Heart right ventricle (tissue), 16 donors: ENCODE measurements at regions not wholly inside any gene's neighbourhood (a gene's known extent, or its start where the extent isn't known, plus 50 kb on each side); places are given as distances from the start of the nearest gene placed in this dataset.
A peak's percentile ranks its signal among the peaks of the same experiment; 100 is the strongest.

Experiments used
- ATAC-seq, 8 donors: fragments of 200-7000 bp; cut with Tn5 transposase; one replicate each; pipeline ENCODE4 v1.9.1; 2020; ENCODE audit warnings: mild to moderate bottlenecking in 8 of 8, moderate library complexity in 8 of 8, moderate number of reproducible peaks in 1 of 8
- DNase-seq, 2 donors: peaks; one replicate each; pipeline ENCODE4 v3.0.0-alpha.2; 2020
- H3K27ac ChIP-seq, 10 donors: fragments of 200-600 bp; sonication (generic) in 2 of 10; one replicate each; pipeline versions ENCODE4 v1.5.0 to v1.8.0; 2020 to 2022; ENCODE audit warnings: mild to moderate bottlenecking in 3 of 10
- H3K27me3 ChIP-seq, 7 donors: fragments of 200-600 bp; one replicate each; pipeline ENCODE4 v1.8.0; 2021 to 2022; ENCODE audit warnings: mild to moderate bottlenecking in 2 of 7
- H3K36me3 ChIP-seq, 9 donors: fragments of 200-600 bp; sonication (generic) in 1 of 9; one replicate each; pipeline versions ENCODE4 v1.5.0 to v1.8.0; 2020 to 2022; ENCODE audit warnings: mild to moderate bottlenecking in 2 of 9
- H3K4me1 ChIP-seq, 9 donors: fragments of 200-600 bp; sonication (generic) in 1 of 9; one replicate each; pipeline versions ENCODE4 v1.5.0 to v1.8.0; 2020 to 2022; ENCODE audit warnings: mild to moderate bottlenecking in 4 of 9
- H3K4me3 ChIP-seq, 10 donors: fragments of 200-600 bp; sonication (generic) in 2 of 10; one replicate each; pipeline versions ENCODE4 v1.5.0 to v1.8.0; 2020 to 2022; ENCODE audit warnings: mild to moderate bottlenecking in 7 of 10, moderate library complexity in 2 of 10
- H3K9me3 ChIP-seq, 11 donors: fragments of 200-600 bp in 10 of 11; sonication (generic) in 2 of 11; one replicate each; pipeline versions ENCODE4 v1.5.0 to v1.8.0; 2013 to 2022; ENCODE audit warnings: mild to moderate bottlenecking in 2 of 11, control low read depth in 1 of 11, moderate library complexity in 1 of 11
- CTCF ChIP-seq, 9 donors: fragments of 200-600 bp; sonication (generic) in 2 of 9; IDR thresholded peaks; one replicate each; pipeline versions ENCODE4 v1.5.0 to v1.8.0; 2021 to 2022; ENCODE audit warnings: antibody characterized with exemption in 9 of 9, mild to moderate bottlenecking in 5 of 9, moderate library complexity in 1 of 9
- WGBS, 2 donors: extraction: QIAGEN DNeasy Blood & Tissue Kit; methylation state at CpG; one replicate each; pipeline ENCODE4 v1.1.7; 2013; ENCODE audit warnings: inconsistent platforms in 1 of 2; 5-methylcytosine and 5-hydroxymethylcytosine counted together
- intact Hi-C, 10 donors: fragments of 100-400 bp; cut with DNase I; formaldehyde crosslinking; loops; one replicate each; pipeline versions ENCODE4 v1.11.1 to v1.14.2; 2022
- donor health status: Arrhythmogenic right ventricular cardiomyopathy.
- donor health status: ischemic (EF 13 %, LVEDD 7.1; RV severe dilation, severe dysfunction).
- donor health status: healthy with polysubstance abuse.
- donor health status: DM: no; HTN: yes; CAD: no.
- donor health status: DM: no; HTN: no; CAD: no.
- donor health status: ischemic (EF 25% LVEDD 6.9; RV normal size, moderate dysfunction).
- donor health status: ischemic (EF 25% LVEDD 5.7; RV mildly dilated, moderate dysfunction).
- donor health status: healthy.
- donor health status: DM: yes; HTN: yes; CAD: no.
- donor health status: Ischemic cardiomyopathy.
- donor health status: ischemic (EF 35%, LVEDD 5.7; RV mildly dilated, moderate dysfunction).
- donor health status: nonischemic (EF 11% LVEDD 7.7; RV severe dilation, severe dysfunction).
- donor health status: DM: yes; HTN: yes; CAD: no.
- donor health status: PGD.
- donor health status: ischemic (EF 29% LVEDD 5.4; RV normal size, mild dysfunction).
- donor health status: nonischemic (EF 23%, LVEDD 6.1; RV moderate dilation, normal function).

DNA sequence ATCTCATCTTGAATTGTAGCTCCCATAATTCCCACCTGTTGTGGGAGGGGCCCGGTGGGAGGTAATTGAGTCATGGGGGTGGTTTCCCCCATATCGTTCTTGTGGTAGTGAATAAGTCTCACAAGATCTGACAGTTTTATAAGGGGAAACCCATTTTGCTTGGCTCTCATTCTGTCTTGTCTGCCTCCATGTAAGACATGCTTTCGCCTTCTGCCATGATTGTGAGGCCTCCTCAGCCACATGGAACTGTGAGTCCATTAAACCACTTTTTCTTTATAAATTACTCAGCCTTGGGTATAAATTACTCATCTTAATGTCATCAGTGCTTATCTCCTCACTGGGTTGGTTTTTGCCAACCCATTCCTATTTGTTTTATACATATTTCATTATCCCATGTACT, 142.0 kb upstream of the GMDS start:
- DNase-seq (no peak), ATAC-seq (no peak)
- no peaks in the 10 kb centered on the region for H3K36me3 ChIP-seq
- no peaks in the 10 kb centered on the region for H3K27me3 ChIP-seq
- intact Hi-C loops, result no loop called here
- no peaks in the 10 kb centered on the region for H3K4me1 ChIP-seq
- TF ChIP-seq CTCF (IDR thresholded peaks at IDR 0.05), result no peak
- WGBS, 2 donors, result 95 to 96% methylated on average over 3 of the region's 3 CpGs
- H3K9me3 ChIP-seq, result peaks cover 0 to 6% (median 0%) of the 10 kb centered on the region in 11 donors
- H3K4me3 ChIP-seq, result no peak overlapping the region
- no peak overlapping the region for H3K27ac ChIP-seq

- no peaks in the 10 kb centered on the region for H3K36me3 ChIP-seq
- no peak overlapping the region for H3K4me3 ChIP-seq
- DNase-seq (no peak), ATAC-seq (no peak)
- H3K9me3 ChIP-seq, result peaks cover 0 to 6% (median 0%) of the 10 kb centered on the region in 11 donors
- intact Hi-C loops, result no loop called here
- no peaks in the 10 kb centered on the region for H3K4me1 ChIP-seq
- 92 to 94% methylated on average over 9 of the region's 9 CpGs for WGBS, 2 donors
- TF ChIP-seq CTCF (IDR thresholded peaks at IDR 0.05), result no peak
- H3K27ac ChIP-seq, result no peak overlapping the region
- no peaks in the 10 kb centered on the region for H3K27me3 ChIP-seq
Observed at GRCh38 chr6:2385471-2385983, 140.1 kb upstream of the GMDS start.

DNA sequence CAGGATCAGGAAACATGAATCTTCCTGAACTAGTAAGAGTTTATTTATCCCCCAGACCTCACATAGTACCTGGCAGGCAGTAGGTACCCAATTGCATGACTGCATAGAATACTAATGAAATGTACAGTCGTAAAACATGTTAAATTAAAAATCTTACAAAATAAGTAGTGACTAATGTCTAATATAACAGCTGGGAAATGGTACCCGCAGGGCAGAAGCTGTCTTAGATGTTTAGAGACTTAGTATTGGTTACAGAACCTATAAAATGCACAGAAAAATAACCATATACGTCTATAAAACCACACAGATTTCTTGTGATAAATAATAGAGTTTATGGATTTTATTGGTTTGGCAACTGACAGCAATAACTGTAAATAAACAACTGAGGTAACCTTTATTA, 139.1 kb upstream of the GMDS start:
- H3K36me3 ChIP-seq, result no peaks in the 10 kb centered on the region
- 96 to 97% methylated on average over 3 of the region's 3 CpGs for WGBS, 2 donors
- no peak overlapping the region for H3K4me3 ChIP-seq
- H3K27ac ChIP-seq, result no peak overlapping the region
- H3K9me3 ChIP-seq, result peaks cover 0 to 6% (median 0%) of the 10 kb centered on the region in 11 donors
- intact Hi-C loops, result no loop called here
- ATAC-seq (no peak), DNase-seq (no peak)
- no peak for TF ChIP-seq CTCF (IDR thresholded peaks at IDR 0.05)
- no peaks in the 10 kb centered on the region for H3K27me3 ChIP-seq
- no peaks in the 10 kb centered on the region for H3K4me1 ChIP-seq

DNA sequence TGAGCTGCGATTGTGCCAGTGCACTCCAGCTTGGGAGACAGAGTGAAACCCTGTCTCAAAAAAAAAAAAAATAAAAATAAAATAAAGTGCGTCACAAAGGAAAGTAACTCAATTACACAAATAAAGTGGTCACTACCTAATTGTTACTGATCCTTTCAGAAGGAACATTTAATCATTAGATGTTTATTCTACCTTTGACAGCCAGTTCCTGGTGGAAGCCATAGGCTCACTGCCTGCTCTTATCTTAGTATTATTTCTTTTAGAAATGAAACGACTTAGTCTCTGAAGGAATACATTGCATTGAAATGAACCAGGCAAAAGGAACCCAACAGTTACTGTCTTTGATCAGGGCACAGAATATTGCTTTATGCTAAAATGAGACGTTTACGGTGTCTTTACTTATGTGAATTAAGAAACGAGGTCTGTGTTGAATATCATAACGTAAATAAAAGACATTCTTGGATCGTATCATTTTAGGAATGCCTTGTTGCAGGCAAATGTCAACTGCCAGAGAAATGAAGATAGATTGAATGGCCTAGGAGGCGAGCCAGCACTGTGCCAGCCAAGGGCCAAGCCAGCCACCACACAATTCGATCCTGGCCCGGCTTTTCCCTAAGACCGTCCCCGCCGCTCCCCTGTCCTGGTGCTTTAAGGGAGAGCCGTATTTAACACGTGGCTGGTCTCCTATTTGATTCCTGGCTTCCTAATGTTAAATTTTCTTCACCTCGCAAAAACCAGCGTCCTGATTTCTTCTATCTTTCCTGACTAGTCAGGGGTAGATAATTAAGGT, 136.7 kb upstream of the GMDS start:
- 60 to 69% methylated on average over 18 of the region's 18 CpGs for WGBS, 2 donors
- Histone ChIP-seq H3K4me1 (no peaks in the 10 kb centered on the region), H3K36me3 (no peaks in the 10 kb centered on the region), H3K27ac (no peak overlapping the region), H3K4me3 (no peak overlapping the region), H3K9me3 (peaks cover 0 to 5% (median 0%) of the 10 kb centered on the region in 11 donors), H3K27me3 (no peaks in the 10 kb centered on the region)
- DNase-seq (peak; percentile 8 to 32), ATAC-seq (peak in 6 of 8 donors; percentile 62 to 91 (median 84))
- intact Hi-C loops, result no loop called here
- TF ChIP-seq CTCF (IDR thresholded peaks at IDR 0.05), result no peak
